D721Med (cell line): ENCODE measurements at regions not wholly inside any gene's neighbourhood (a gene's known extent, or its start where the extent isn't known, plus 50 kb on each side); places are given as distances from the start of the nearest gene placed in this dataset.

Experiments
- DNase-seq: peaks from one replicate; pipeline ENCODE4 v3.0.0; 2011; ENCODE audit warnings: low spot score; ENCODE audit not compliant: insufficient read length
- FAIRE-seq: peaks from 2 replicates; lab custom pipeline; 2011; peaks lifted over from hg19 to GRCh38; lab: Jason Lieb, UNC
- CTCF ChIP-seq: IDR thresholded peaks from 2 replicates; pipeline ENCODE4 v1.5.1; 2012; ENCODE audit warnings: mild to moderate bottlenecking, control low read depth; ENCODE audit not compliant: insufficient read depth; ENCODE audit errors: missing control alignments

GRCh38 chr12:87779858-87780498 lies 249.2 kb downstream of the C12orf50 start:
- no peak for DNase-seq
- FAIRE-seq = no peak
- no peak for TF ChIP-seq CTCF

- FAIRE-seq (no peak), DNase-seq (no peak)
- no peak for TF ChIP-seq CTCF
Observed at GRCh38 chr12:87779016-87779415, 250.2 kb downstream of the C12orf50 start.

- no peak for FAIRE-seq
Observed at GRCh38 chr12:87778065-87778464, 251.1 kb downstream of the C12orf50 start.

DNA sequence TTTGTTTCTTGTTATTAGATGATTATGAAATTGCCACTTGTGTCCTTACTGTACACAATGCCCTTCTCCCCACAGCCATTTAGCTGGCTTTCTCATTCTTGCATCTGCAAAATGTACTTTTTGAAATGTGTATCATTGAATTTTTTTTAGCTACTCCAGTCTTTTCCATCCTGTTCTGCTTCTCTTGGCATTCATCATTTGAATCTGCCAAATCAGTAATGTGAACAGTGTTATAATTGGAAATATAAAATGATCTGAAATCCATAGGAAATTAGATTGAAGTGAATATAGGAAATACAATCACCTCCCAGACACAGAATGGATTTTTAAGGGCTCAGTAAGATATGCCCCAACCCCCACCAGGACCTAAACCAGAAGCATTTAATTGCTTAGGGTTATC lies 253.4 kb downstream of the C12orf50 start:
- no peak for FAIRE-seq
- TF ChIP-seq CTCF = no peak
- DNase-seq = no peak

More at GRCh38 chr12:87778065-87778464, 251.1 kb downstream of the C12orf50 start:
- TF ChIP-seq CTCF = no peak
- no peak for DNase-seq

DNA sequence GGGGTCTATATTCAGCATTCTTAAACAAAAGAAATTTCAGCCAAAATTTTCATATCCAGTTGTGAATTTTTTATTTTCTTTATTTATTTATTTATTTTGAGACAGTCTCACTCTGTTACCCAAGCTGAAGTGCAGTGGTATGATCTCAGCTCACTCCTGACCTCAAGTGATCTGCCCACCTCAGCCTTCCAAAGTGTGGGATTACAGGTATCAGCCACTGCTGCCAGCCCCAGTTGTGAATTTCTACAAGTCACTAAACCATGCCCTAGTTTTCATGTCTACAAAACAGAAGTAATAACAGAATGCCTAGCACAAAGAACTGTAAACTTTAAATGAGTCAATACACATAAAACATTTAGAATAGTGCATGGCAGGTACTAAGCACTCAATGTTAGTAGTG lies 254.2 kb downstream of the C12orf50 start:
- no peak for TF ChIP-seq CTCF
- DNase-seq (no peak), FAIRE-seq (no peak)

GRCh38 chr12:87772401-87772800 lies 256.8 kb downstream of the C12orf50 start:
- TF ChIP-seq CTCF = no peak
- no peak for DNase-seq
- FAIRE-seq = no peak

DNA sequence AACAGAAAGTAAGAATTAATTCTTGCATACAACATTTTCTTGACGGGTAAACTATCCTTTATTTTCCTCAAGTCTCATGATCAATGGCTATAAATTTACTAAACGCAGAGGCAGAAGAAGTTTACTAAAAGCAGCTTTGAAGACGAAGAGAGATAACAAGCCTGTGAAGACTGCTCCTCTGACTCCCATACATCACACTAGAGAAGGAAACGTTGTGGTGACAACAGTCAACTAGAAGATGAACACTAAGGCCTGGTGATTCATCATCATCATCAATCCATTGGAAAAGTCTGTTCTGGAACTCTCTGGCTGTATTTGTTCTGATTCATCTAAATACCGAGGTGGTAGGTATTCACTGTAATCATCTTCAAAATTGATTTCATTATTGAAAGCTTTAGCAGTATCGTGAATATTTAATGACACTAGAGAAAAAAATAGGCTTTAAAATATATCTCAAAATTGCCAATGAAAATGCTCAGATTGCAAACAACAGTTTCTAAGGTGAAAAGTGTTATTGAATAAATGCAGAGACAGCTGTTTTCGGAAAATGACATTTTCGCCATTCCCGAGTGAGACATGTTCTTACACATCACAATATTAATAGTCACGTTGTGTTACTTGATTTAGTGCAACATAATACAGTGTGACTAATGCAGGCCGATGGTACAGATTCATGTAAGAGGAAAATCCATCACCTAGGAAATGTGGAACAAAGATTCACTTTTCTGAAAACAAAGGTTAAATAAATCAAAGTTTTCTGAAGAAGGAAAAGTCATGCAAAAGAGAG lies 260.5 kb downstream of the C12orf50 start:
- no peak for FAIRE-seq
- TF ChIP-seq CTCF = no peak
- no peak for DNase-seq
